Mesenteric fat pad (tissue), 1 donor: ENCODE measurements at regions not wholly inside any gene's neighbourhood (a gene's known extent, or its start where the extent isn't known, plus 50 kb on each side); places are given as distances from the start of the nearest gene placed in this dataset.

Source experiments
- DNase-seq: peaks from one replicate; pipeline ENCODE4 v3.0.0-alpha.2; 2020; ENCODE audit warnings: low spot score
- donor health status: DM: yes; HTN: yes; CAD: no.

DNA sequence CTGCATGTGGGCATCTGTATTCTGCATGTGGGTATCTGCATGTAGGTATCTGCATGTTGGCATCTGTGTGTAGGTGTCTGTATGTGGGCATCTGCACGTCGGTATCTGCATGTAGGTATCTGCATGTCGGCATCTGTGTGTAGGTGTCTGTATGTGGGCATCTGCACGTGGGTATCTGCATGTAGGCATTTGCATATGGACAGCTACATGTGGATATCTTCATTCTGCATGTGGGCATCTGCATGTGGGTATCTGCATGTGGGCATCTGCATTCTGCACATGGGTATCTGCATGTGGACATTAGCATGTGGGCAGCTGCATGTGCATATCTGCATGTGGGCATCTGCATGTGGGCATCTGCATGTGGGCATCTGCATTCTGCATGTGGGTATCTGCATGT, 537.4 kb downstream of the RNF144A start:
- no peak for DNase-seq

DNA sequence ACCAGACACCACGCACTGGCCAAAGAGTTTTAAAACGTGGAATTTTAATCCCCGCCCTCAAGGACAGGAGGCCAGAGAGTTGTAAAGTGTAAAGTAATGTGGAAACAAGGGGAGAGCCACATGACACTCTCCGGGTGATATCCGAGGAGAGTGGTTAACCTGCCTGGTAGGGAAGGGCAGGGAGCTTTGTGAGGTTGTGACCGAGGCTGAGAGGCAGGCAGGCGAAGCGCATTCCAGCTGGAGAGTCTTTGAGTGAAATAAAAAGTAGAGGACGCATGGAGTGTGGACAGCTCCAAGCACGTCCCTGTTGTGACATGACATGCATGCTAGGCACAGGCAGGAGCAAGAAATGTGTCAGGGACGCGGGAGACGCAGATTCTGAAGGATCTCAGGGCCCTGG, 539.5 kb downstream of the RNF144A start:
- DNase-seq: no peak

DNA sequence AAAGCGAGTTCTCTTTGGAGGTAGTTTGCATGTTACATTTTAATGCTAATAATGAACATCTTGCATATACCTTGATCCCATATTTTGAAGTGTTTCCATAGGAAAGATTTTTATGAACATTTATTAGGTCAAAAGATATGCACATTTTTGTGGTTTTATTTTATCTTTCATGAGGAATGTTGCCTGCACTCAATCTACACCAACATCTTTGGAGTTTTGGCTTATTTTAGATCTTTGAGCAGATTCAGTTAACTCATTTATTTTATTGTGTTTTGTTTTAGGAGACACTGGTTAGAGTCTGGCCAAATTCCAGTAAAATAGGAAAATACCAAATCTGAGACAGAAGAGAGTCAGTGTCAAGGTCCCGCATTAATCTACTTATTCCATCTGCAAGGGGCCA, 540.9 kb downstream of the RNF144A start:
- no peak for DNase-seq

DNA sequence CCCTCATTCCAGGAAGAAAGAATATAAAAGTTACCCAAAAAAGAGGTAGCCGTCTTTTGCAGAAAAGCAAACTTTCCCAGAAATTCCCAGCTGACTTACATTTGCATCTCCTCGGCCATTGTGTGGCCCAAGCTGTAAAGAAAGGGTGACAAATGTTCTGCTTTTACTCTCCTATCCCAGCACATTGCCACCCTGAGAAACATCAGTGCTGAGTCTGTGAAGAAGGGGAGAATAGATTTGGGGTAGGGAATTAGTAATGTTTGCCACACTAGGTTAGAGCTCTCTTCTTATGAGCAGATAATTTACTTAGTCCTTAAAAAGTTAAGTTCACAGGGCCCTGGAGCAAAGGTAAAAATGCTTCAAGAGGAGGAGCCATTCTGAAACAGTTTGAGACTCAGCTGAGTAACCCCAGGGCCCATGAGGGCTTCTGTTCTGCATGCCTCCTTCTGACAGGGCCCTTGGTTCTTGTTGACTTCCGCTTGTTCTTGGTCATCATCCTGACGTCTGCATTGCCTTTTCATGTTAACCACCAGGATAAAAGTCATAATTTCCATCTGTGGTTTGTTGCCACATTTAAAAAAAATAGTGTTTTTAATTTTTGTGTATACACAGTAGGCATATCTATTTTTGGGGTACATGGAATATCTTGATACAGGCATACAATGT, 550.7 kb downstream of the RNF144A start:
- no peak for DNase-seq

DNA sequence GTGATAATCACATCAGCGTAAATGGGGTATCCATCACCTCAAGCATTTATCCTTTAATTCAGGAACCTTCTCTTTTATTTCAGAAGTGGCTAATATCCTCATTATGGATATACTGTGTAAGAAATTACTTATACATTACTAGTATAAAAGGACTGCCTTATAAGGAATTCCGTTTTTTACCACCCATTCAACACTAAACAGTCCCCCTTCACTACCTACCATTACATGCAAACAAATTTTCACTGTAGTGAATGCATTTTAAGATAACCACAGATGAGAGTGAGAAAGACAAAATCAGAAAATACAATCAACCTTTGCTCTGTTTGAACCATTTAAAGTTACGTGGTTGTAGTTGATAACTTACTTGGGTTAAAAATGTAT, 551.2 kb downstream of the RNF144A start:
- no peak for DNase-seq

DNA sequence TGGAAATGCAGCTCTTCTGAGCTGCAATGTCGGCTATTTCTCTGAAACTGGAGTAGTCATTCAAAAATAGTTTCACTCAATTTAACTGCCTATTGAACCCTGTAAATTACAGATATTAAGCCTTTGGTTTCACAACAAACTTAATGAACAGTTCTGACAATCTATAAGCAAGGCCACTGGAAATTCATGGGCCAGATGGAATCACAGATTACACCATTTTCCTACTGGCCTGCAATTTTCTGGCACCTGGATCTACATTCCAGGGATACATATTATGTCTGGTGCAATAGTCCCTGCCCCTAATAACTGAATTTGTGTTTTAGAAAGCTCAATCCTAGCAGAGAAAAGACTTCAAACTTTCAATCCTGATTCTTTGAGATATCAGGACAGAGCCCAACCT, 551.7 kb downstream of the RNF144A start:
- no peak for DNase-seq

DNA sequence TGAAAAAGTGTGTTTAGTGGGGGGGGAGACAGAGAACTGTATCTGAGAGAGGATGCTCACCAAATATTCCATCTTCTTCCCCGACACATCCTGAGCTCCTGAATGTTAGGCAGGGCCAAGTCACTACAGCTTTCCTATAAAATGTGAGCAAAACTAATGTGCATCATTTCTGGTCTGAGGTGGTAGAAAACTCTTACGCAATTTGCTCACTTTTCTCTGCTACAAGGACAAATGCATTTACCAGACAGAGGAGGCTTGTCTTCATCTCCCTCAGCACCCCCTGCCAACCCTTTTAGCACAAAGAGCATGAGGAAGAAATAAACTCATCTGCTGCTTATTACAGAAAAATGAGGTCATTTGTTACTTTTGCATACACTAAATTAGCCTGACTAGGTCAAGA, 554.0 kb downstream of the RNF144A start:
- DNase-seq: no peak

DNA sequence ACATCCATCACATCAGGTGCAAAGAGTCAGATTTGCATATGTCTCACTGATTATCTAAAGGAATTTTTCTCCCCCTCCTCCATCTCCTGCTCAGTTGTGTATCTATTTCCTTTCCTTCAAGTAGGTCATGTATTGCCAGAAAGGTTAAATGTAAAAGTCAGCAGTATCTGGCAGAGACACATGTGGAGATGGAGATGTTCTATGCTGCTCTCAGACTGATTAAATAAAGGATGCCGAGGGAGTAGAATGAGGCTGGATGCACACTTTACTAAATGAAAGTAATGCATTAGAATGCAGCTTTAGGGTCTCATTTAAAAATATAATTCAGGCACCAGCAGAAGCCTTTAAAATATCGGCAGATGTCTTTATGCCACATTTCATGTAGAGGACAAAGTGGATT, 555.3 kb downstream of the RNF144A start:
- DNase-seq: no peak

DNA sequence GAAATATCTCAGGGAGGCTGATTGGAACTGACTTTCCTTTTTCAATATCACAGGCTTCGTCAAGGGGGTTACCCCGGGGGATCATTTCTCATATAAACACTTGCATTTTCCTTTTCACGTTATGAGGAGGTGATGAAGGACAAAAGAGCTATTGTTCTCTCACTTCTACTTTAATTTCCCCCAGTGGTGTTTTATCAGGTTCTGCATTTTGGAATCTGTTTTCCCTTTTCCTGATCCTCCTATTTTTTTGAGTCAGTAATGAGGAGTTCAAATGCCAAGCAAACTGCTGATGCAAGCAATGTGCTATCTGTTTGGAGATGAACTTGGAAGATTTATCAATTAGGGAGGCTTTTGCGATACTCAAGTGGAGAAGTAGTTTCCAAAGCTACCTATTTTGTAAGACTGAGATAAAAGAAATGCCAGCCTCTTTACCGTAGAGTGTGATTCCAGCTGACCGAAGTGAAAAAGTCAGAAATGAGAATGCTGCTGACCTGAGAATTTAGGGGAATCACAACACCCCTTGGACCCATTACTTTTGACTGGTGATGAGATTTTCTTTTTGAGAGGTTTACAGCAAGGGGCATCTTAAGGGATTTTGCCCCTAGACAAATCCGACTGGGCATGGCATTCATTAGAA, 556.0 kb downstream of the RNF144A start:
- no peak for DNase-seq

DNA sequence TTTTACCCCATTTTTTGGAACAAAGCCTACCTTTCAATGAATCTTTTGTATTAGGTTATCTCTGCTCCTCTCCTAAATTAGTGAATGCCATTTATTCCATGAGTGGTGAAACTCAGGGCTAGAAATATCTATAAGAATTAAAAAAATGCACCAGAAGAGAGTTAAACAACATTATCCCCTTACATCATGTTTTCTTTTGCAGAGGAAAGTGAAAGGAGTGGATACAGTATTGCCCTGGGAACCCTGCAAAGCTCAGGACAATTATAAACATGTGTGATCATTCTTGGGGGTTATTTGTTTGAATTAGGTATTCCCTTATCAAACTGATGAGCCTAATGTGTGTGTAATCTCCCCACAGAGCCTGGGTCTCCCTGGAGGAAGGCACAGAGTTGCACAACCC, 559.2 kb downstream of the RNF144A start:
- DNase-seq: no peak

DNA sequence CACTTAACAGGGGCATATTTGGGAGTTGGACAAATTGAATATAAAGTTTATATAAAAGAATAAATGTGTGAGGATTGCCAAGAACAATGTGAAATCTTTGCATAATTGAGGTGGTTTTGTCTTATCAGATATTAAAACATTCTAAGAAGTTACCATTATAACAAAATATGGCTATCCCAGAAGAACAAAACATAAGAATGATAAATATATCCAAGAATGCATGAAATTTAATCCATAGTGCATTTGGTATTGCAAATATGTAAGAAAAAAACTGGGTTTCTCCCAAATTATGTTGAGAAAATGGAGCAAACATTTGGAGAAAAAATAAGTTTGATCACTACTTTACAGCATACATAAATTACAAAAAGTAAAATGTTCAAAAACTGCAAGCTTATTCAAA, 562.4 kb downstream of the RNF144A start:
- no peak for DNase-seq

DNA sequence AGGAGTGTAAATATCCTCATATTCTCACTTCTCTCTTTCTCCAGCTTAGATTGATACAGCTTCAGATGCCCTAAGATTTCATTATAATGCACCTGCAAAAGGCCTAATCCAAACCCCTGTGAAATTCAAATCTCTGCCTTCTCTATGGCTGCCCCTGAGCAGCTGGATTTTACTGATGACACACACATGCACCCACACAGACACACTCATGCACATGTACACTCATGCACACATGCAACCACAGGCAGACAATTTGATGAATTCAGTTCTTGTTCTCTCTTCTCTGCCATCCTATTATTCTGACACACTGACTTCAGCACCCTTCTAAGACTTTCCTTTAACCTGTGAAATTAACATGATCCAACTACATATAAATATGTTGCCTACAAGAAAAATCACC, 563.2 kb downstream of the RNF144A start:
- no peak for DNase-seq

DNA sequence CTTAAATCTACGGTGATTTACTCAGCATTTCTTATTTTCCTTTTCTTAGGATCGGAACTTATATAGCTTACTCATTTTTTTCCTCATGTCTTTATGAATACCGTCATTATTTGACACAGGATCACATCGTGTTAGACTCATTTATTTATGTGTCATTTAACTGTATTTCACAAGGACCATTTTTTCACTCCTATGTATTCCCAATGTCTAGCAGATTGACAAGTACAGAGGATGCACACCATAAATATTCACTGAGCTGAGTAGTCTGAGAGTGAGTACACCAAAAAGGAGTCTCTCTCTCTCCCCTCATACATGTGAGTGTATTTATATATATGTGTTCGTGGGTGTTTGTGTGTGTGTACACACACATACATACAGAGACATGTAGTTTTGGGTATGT, 573.5 kb downstream of the RNF144A start:
- DNase-seq: no peak

DNA sequence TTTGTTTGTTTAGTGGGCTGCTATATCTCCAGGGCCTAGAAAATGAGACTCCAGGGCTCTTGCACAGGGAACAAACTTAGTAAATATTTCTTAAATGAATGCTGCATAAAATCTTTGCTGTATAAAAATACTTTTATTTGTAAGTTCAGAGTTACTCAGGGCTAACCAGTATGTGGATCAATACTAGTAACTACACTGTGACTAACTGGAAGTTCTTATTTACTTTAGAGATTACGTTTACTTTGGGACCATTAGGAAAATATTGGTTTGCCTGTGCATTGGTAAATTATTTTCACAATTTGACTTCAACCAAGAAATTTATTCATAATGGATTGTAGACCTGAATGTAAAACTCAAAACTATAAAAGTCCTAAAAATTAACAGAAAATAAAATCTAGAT, 575.5 kb downstream of the RNF144A start:
- no peak for DNase-seq

DNA sequence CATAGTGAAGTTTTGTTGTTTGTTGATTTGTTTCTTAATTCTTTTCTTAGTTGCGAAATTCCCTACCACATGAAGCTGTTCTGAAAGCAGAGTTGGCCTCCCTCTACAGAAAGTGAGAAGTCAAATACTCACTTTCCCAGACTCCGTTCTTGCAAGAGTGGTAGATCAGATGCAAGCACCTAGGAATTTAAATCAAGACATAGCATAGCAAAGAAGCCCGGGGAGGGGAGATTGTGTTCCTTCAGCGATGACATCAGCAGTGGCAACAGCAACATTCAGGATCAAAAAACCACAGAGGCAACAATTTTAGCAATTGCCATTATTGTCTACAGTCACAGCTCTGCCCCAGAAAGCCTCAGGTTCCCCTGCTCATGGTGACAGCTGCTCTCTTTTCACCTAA, 580.0 kb downstream of the RNF144A start:
- DNase-seq: no peak

DNA sequence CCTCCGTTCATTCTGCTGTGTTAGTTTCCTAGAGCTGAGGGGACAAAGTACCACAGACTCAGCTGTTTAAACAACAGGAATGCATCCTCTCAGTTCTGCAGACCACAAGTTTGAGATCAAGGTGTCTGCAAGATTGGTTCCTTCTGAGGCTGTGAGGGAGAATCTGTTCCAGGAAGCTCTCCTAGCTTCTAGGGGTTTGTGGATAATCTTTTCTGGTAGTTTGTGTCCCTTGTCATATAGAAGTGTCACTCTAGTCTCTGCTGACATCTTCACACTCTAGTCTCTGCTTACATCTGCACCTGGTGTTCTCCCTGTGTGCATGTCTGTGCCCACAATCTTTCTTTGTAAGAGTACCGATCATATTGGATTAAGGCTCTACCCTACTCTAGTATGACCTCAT, 581.8 kb downstream of the RNF144A start:
- DNase-seq: no peak

DNA sequence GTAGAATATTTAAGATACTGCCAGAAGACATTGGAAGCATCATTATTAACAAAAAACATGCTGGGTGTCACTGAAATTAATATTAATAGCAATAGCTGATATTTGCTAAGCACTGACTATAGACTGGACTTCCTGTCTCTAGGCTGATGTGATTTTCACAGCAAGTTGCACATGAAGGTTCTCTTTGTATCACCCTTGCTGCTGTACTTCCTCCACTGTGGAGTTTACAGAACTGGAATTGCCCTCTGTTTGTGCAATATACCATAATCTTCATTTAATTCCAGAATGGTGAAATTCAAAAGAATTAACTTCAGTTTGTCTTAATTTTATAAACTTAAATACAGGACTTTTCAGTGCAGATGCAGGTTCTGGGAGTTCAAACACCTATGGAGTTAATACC, 585.1 kb downstream of the RNF144A start:
- no peak for DNase-seq

DNA sequence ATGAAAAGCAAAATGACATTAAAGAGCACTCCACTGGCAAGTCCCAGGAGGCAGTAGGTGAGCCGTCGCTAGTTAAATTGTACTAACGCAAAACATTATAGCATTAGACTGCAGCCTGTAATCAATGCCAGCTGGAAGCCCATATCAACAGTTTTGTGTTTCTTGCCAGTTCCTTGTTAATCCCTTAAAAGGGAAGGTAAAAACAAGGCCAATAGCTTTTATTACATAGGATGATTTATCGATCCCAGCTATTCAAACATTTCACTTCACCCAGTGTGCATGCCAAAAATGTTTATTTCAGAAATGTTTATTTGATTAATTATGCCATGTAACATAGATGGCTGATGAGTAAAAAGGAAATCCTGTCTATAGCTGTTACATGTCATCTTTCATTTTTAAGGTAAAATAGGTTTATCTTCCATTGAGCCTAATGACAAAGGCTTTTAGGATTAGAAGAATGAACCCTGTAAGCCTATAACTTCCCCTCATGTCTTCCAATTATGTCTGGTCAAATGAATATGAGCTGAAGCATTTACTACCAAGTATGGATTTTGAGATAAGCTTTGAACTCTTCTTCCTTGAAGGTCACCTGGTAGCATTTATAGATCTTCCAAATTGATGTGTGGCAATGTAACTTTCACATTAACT, 591.2 kb downstream of the RNF144A start:
- DNase-seq: no peak

DNA sequence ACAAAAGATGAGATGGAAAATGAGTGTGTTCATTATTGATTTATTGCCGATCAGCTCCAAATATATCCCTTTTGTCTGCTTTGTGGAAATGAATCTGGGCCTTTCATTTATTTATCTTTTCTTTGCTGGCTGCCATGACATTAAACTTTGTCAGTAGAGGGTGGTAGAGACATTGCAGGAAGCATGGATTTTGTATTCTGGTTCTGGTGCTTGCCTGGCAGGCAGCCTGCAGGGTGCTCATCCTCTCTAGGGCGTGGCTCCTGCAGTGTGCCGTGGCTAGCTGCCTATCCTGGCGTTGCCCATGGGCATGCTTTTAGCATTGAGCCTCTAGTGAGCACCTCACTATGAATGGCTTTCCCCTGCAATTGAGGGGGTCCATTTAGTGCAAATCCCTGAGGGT, 593.1 kb downstream of the RNF144A start:
- no peak for DNase-seq

DNA sequence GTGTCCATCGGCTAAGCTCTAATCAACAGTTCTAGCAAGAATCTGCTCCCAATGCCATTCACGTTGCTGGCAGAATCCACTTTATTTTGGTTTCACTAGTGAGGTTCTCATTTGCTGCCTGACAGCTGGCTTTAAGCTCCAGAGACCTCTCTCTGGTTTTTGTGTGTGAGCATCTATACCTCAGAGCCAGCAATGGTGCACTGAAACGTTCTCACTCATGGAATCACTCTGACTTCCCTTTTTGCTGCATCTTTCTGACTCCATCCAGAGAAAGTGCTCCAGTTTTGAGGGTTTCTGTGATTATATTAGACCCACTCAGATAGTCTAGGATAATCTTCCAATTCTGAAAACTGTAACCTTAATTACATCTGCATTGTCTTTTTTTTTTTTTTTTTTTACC, 596.6 kb downstream of the RNF144A start:
- DNase-seq: no peak

DNA sequence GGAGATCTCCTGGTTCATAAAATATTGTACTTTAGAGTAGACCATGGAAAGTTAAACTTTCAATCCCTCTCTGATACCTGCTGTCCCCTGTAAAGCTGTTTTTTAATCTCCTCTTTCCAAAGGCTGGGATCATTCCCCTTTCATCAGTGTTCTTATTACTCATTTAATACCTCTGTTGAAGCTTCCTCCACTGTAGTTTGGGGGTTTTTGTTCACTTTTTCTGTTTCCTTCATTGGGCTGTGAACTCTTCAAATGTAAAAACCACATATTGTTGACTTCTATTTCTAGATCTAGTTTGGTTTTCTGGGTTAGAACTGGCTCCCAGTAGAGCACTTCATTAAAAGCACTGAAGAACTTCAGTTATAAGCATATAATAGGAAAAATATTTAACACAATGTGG, 598.1 kb downstream of the RNF144A start:
- DNase-seq: no peak

DNA sequence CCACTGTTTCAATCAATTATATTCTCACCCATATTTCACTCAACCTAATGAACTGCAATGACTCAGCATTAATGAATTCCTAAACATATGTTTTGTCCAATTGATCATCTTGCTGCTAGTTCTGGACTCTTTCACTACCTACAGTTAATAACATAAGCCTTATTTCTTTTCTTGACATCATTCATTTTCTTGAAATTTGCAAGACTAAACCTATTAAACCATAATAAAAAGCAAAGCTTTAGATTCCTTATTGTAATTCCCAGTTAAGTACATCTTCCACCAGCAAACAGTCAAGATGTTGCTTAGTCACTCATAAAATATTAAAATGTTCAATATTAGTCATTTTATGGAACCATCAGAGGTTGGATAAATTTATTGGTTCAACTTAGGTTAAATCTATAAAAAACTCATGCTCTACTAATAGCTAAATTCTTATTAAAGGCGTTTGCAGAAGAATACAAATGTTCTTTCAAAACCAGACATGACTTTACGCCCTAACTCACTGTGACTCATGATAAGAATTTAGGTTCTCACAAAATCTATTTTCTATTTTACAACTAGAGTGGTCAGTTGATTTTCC, 599.4 kb downstream of the RNF144A start:
- no peak for DNase-seq

DNA sequence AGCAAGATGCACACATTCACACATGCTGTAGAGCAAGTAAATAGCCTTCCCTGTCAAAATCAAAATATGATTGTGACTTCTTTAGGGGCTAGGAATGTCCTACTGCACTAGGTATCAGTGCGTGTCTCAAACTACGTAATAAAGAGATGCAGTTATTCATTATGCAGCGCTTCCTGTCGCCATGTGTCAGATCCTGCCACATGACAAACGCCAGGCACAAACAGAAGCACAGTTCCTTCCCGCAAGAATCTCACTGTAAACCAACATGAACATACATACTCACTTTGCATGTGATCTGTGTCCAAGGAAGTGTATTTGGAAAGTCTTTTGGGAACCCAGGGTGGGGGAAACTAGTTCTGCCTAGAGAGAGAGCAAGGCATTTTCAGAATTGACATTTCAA, 599.9 kb downstream of the RNF144A start:
- no peak for DNase-seq
